HEK293 (cell line): ENCODE measurements at regions not wholly inside any gene's neighbourhood (a gene's known extent, or its start where the extent isn't known, plus 50 kb on each side); places are given as distances from the start of the nearest gene placed in this dataset.

Source experiments
- CTCF ChIA-PET: fragments of 350-600 bp; formaldehyde crosslinking; extraction: SDS; loops from one replicate; lab custom pipeline; 2021; ENCODE audit warnings: antibody characterized with exemption; lab: Yijun Ruan, JAX
- POLR2A ChIA-PET: fragments of 300-600 bp; formaldehyde crosslinking; extraction: SDS; loops from one replicate; lab custom pipeline; 2020; ENCODE audit warnings: antibody characterized with exemption, inconsistent platforms; lab: Yijun Ruan, JAX
- H3K27ac ChIP-seq: fragments of 200-500 bp; sonication (Bioruptor generic); 2 replicates; pipeline ENCODE4 v1.5.1; 2014; ENCODE audit warnings: low read depth, low read length, control low read depth, inconsistent platforms; ENCODE audit errors: extremely low read depth
- H3K36me3 ChIP-seq, 2 experiments: fragments of 200-500 bp in 1 of 2; sonication (Bioruptor generic) in 1 of 2; 1 replicate in 1 of 2; 2 replicates in 1 of 2; pipeline ENCODE4 v1.5.1; 2014 to 2017; ENCODE audit warnings: inconsistent platforms in 2 of 2, low read length in 2 of 2; ENCODE audit not compliant: control insufficient read depth in 2 of 2, insufficient read depth in 1 of 2
- H3K4me1 ChIP-seq: fragments of 200-500 bp; sonication (Bioruptor generic); 2 replicates; pipeline ENCODE4 v1.5.1; 2014; ENCODE audit warnings: mild to moderate bottlenecking, low read length, inconsistent platforms; ENCODE audit not compliant: control insufficient read depth, insufficient read depth
- H3K4me3 ChIP-seq: 2 replicates; pipeline ENCODE4 v1.5.1; 2011; ENCODE audit warnings: low read depth, mild to moderate bottlenecking, control low read depth, low read length, moderate library complexity
- H3K9me3 ChIP-seq: fragments of 200-500 bp; sonication (Bioruptor generic); 2 replicates; pipeline ENCODE4 v1.5.1; 2014; ENCODE audit warnings: low read depth, low read length, inconsistent platforms; ENCODE audit not compliant: control insufficient read depth, insufficient read depth
- GLI4 ChIP-seq: fragments of 450-650 bp; formaldehyde crosslinking; IDR thresholded peaks from 2 replicates; pipeline ENCODE4 v1.5.1; 2016; ENCODE audit warnings: missing biosample characterization, missing genetic modification characterization
- HOXD13 ChIP-seq: sonication (generic); formaldehyde crosslinking; IDR thresholded peaks from 2 replicates; pipeline ENCODE4 v1.8.0; 2022; ENCODE audit warnings: missing genetic modification reagents, borderline replicate concordance
- OSR2 ChIP-seq: fragments of 450-650 bp; formaldehyde crosslinking; IDR thresholded peaks from 2 replicates; pipeline ENCODE4 v1.5.1; 2016; ENCODE audit warnings: missing biosample characterization, missing genetic modification characterization
- PRDM4 ChIP-seq: fragments of 450-650 bp; formaldehyde crosslinking; IDR thresholded peaks from 2 replicates; pipeline ENCODE4 v1.5.1; 2017; ENCODE audit warnings: missing biosample characterization, missing genetic modification characterization
- SP2 ChIP-seq: fragments of 450-650 bp; formaldehyde crosslinking; IDR thresholded peaks from 2 replicates; pipeline ENCODE4 v1.5.1; 2016; ENCODE audit warnings: missing biosample characterization, missing genetic modification characterization
- ZBTB11 ChIP-seq: fragments of 450-650 bp; formaldehyde crosslinking; conservative IDR thresholded peaks from 2 replicates; pipeline ENCODE4 v1.5.1; 2016; ENCODE audit warnings: low read depth, missing biosample characterization, missing genetic modification characterization
- ZBTB26 ChIP-seq: fragments of 450-650 bp; formaldehyde crosslinking; optimal IDR thresholded peaks from 2 replicates; pipeline ENCODE3; 2016; ENCODE audit warnings: missing biosample characterization, mild to moderate bottlenecking, missing genetic modification characterization
- ZNF23 ChIP-seq: fragments of 450-650 bp; formaldehyde crosslinking; IDR thresholded peaks from 2 replicates; pipeline ENCODE4 v1.5.1; 2016; ENCODE audit warnings: missing biosample characterization, missing genetic modification characterization, borderline replicate concordance
- ZNF530 ChIP-seq: fragments of 450-650 bp; formaldehyde crosslinking; IDR thresholded peaks from 2 replicates; pipeline ENCODE4 v1.5.1; 2016; ENCODE audit warnings: low read depth, missing biosample characterization, missing genetic modification characterization
- ZNF548 ChIP-seq: fragments of 450-650 bp; formaldehyde crosslinking; IDR thresholded peaks from 2 replicates; pipeline ENCODE4 v1.5.1; 2016; ENCODE audit warnings: missing biosample characterization, missing genetic modification characterization
- ZNF626 ChIP-seq: fragments of 450-650 bp; sonication (Bioruptor Pico); formaldehyde crosslinking; IDR thresholded peaks from 2 replicates; pipeline ENCODE4 v1.5.1; 2018; ENCODE audit warnings: missing biosample characterization, missing genetic modification characterization, inconsistent platforms
- ZNF654 ChIP-seq: fragments of 450-650 bp; formaldehyde crosslinking; IDR thresholded peaks from 2 replicates; pipeline ENCODE4 v1.5.1; 2016; ENCODE audit warnings: low read depth, missing biosample characterization, missing genetic modification characterization
- ZNF692 ChIP-seq: fragments of 450-650 bp; formaldehyde crosslinking; IDR thresholded peaks from 2 replicates; pipeline ENCODE4 v1.5.1; 2016; ENCODE audit warnings: missing biosample characterization, missing genetic modification characterization
- ZNF701 ChIP-seq: fragments of 450-650 bp; formaldehyde crosslinking; IDR thresholded peaks from 2 replicates; pipeline ENCODE4 v1.5.1; 2016; ENCODE audit warnings: missing biosample characterization, missing genetic modification characterization
- ZNF747 ChIP-seq: fragments of 450-650 bp; formaldehyde crosslinking; IDR thresholded peaks from 2 replicates; pipeline ENCODE4 v1.5.1; 2016; ENCODE audit warnings: missing biosample characterization, missing genetic modification characterization
- TF ChIP-seq, protein P1 (sequence below): fragments of 450-650 bp; formaldehyde crosslinking; IDR thresholded peaks from 2 replicates; pipeline ENCODE4 v1.5.1; 2016; ENCODE audit warnings: missing biosample characterization, missing genetic modification characterization

DNA sequence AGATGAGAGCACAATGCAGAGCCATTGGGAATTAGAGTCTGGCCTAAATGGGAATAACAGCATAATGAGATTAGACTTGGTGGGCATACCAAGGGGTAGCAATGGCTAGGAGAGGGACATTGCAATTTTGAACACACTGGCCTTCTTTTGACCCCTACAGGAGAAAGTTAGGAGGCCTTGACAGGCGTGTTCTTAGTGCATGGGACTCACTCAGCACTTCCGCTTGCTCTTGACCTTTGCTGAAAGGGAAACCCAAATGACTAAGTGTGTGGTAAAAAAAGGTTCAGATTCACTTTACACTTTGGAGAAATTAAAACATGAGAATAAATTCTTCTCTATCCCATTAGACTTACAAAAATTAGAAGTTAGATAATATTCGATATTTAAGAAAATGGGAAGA, 317.4 kb downstream of the DIPK2A start:
- Histone ChIP-seq H3K4me3 (no peak overlapping the region), H3K36me3 (no peaks in the 10 kb centered on the region), H3K27ac (no peak overlapping the region), H3K9me3 (no peaks in the 10 kb centered on the region), H3K4me1 (no peaks in the 10 kb centered on the region)
- no peak for TF ChIP-seq ZNF654 (tag by site-specific recombination)
- no peak for TF ChIP-seq SP2
- TF ChIP-seq ZNF692 (tag by site-specific recombination): no peak
- TF ChIP-seq PRDM4 (tag by site-specific recombination): no peak
- no peak for TF ChIP-seq ZBTB11 (tag by site-specific recombination)
- TF ChIP-seq ZNF701 (tag by site-specific recombination): no peak
- TF ChIP-seq ZBTB26 (tag by site-specific recombination): no peak
- CTCF ChIA-PET: no interaction called here
- POLR2A ChIA-PET: no interaction called here

DNA sequence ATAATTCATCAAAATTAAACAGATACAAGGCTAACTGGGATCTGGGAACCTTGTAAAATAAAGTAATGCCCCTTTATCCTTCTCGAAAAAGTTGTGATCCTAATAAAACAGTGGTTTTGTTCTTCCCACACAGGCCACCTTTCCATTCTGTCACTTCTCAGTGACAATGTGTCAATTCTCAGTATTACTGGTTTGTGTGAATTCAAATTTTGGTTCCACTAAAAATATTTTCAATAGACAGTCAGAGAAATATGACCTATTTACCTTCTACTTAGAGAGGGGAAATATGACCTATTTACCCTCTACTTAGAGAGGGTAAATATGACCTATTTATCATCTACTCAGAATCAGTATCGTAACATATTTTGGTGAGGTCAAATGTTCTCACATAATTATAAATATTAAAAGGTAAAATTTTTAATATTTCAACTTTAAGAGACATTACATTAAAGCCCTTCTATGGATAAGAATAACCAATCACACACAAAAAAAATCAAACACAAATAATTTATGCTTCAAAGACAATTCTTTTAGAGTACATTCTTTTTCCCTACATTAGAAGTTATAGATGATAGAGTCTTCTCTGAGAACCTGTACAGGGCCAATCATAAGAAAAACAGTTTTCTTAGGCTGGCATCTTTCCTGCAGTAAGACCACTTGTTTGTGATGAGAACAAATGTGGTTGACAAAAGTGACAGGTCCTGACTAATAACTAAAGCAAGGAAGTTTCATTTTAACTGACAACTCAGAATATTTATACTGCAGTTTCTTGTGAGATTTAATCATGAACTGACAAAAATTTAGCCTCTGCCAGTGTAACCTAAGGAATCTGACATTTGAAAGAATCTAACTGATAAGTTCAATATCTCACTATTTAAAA, 323.3 kb downstream of the DIPK2A start:
- no peaks in the 10 kb centered on the region for H3K4me1 ChIP-seq
- POLR2A ChIA-PET: no interaction called here
- CTCF ChIA-PET: no interaction called here
- H3K9me3 ChIP-seq: no peaks in the 10 kb centered on the region
- no peak overlapping the region for H3K4me3 ChIP-seq
- no peaks in the 10 kb centered on the region for H3K36me3 ChIP-seq
- no peak overlapping the region for H3K27ac ChIP-seq
- TF ChIP-seq OSR2 (tag by site-specific recombination) (no peak), SP2 (no peak)

DNA sequence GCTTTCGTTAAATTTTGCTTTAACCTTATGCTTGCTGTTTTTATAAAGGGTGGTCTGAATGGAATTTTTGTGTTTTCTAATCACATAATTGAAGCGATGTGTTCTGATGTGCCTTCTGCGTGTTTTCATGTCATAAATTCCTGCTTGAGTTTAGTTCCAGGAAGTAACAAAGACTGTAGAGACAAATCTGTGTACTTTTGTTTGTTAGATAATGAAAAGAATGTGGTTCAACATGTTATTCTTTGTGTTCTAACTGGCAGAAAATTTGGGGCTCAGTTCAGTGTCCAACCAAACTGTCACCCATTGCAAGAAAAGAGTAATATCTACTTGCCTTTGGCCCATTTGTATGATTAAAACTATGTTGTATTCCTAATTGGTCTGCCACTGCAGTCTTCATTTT, 324.0 kb downstream of the DIPK2A start:
- H3K4me3 ChIP-seq: no peak overlapping the region
- ChIA-PET POLR2A (no interaction called here), CTCF (interaction anchor here (0.7 kb wide), 1 partner anchor 10 kb away, joined by 4 read pairs; no protein-coding TSS in a partner anchor)
- H3K36me3 ChIP-seq: no peaks in the 10 kb centered on the region
- no peaks in the 10 kb centered on the region for H3K9me3 ChIP-seq
- no peak for TF ChIP-seq ZNF23 (tag by site-specific recombination)
- TF ChIP-seq ZNF530 (tag by site-specific recombination): no peak
- TF ChIP-seq ZNF747 (tag by site-specific recombination): no peak
- TF ChIP-seq GLI4: no peak
- no peak for TF ChIP-seq HOXD13 (CRISPR knock-in tag)
- TF ChIP-seq, protein P1, sequence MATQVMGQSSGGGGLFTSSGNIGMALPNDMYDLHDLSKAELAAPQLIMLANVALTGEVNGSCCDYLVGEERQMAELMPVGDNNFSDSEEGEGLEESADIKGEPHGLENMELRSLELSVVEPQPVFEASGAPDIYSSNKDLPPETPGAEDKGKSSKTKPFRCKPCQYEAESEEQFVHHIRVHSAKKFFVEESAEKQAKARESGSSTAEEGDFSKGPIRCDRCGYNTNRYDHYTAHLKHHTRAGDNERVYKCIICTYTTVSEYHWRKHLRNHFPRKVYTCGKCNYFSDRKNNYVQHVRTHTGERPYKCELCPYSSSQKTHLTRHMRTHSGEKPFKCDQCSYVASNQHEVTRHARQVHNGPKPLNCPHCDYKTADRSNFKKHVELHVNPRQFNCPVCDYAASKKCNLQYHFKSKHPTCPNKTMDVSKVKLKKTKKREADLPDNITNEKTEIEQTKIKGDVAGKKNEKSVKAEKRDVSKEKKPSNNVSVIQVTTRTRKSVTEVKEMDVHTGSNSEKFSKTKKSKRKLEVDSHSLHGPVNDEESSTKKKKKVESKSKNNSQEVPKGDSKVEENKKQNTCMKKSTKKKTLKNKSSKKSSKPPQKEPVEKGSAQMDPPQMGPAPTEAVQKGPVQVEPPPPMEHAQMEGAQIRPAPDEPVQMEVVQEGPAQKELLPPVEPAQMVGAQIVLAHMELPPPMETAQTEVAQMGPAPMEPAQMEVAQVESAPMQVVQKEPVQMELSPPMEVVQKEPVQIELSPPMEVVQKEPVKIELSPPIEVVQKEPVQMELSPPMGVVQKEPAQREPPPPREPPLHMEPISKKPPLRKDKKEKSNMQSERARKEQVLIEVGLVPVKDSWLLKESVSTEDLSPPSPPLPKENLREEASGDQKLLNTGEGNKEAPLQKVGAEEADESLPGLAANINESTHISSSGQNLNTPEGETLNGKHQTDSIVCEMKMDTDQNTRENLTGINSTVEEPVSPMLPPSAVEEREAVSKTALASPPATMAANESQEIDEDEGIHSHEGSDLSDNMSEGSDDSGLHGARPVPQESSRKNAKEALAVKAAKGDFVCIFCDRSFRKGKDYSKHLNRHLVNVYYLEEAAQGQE: no peak
- TF ChIP-seq ZNF548 (tag by site-specific recombination): no peak
- TF ChIP-seq ZNF626 (tag by site-specific recombination): no peak
- no peaks in the 10 kb centered on the region for H3K4me1 ChIP-seq
- H3K27ac ChIP-seq: no peak overlapping the region
